HG03060 (cell line): ENCODE measurements at regions not wholly inside any gene's neighbourhood (a gene's known extent, or its start where the extent isn't known, plus 50 kb on each side); places are given as distances from the start of the nearest gene placed in this dataset.
"Not testable (repeated sequence)": the region's sequence is repeated elsewhere in the genome, so short reads cannot be mapped to it uniquely, and the experiment has no call there.

Source experiments
- ATAC-seq: cut with Tn5 transposase; IDR thresholded peaks from one replicate; pipeline ENCODE4 v1.9.1; 2021; ENCODE audit warnings: low read depth, moderate number of reproducible peaks; ENCODE audit not compliant: unreplicated experiment

GRCh38 chr14:55881577-55882241 is 236.5 kb upstream of the PELI2 start:
- ATAC-seq = no peak

- ATAC-seq = no peak
These were observed 233.4 kb upstream of the PELI2 start for GRCh38 chr14:55884819-55885218.

GRCh38 chr14:55889124-55889523 is 229.1 kb upstream of the PELI2 start:
- ATAC-seq = no peak

GRCh38 chr14:55891692-55892091 is 226.5 kb upstream of the PELI2 start:
- ATAC-seq = no peak

- ATAC-seq = no peak
These were observed 225.3 kb upstream of the PELI2 start for GRCh38 chr14:55892906-55893305.

- ATAC-seq = no peak
These were observed 224.5 kb upstream of the PELI2 start for GRCh38 chr14:55893705-55894104.

GRCh38 chr14:55897031-55897430 is 221.2 kb upstream of the PELI2 start:
- ATAC-seq = no peak

GRCh38 chr14:55898938-55899337 is 219.3 kb upstream of the PELI2 start:
- no peak for ATAC-seq

- ATAC-seq = no peak
These were observed 218.7 kb upstream of the PELI2 start for GRCh38 chr14:55899531-55899930.

- no peak for ATAC-seq
These were observed 217.5 kb upstream of the PELI2 start for GRCh38 chr14:55900749-55901148.

GRCh38 chr14:55901291-55901690 is 216.9 kb upstream of the PELI2 start:
- ATAC-seq = no peak

GRCh38 chr14:55902241-55902640 is 216.0 kb upstream of the PELI2 start:
- no peak for ATAC-seq

- ATAC-seq = no peak
These were observed 214.1 kb upstream of the PELI2 start for GRCh38 chr14:55904086-55904485.

GRCh38 chr14:55908106-55908505 is 210.1 kb upstream of the PELI2 start:
- no peak for ATAC-seq

- ATAC-seq = no peak
These were observed 208.3 kb upstream of the PELI2 start for GRCh38 chr14:55909879-55910278.

- no peak for ATAC-seq
These were observed 207.5 kb upstream of the PELI2 start for GRCh38 chr14:55910601-55911243.

GRCh38 chr14:55911776-55912175 is 206.4 kb upstream of the PELI2 start:
- no peak for ATAC-seq

GRCh38 chr14:55912344-55912743 is 205.9 kb upstream of the PELI2 start:
- ATAC-seq = no peak

- ATAC-seq = no peak
These were observed 204.7 kb upstream of the PELI2 start for GRCh38 chr14:55913324-55914025.

GRCh38 chr14:55914771-55915170 is 203.4 kb upstream of the PELI2 start:
- no peak for ATAC-seq

- no peak for ATAC-seq
These were observed 202.8 kb upstream of the PELI2 start for GRCh38 chr14:55915456-55915855.

- ATAC-seq = not testable (repeated sequence)
These were observed 198.4 kb upstream of the PELI2 start for GRCh38 chr14:55919800-55920199.
